PC-9 (cell line): ENCODE measurements at regions not wholly inside any gene's neighbourhood (a gene's known extent, or its start where the extent isn't known, plus 50 kb on each side); places are given as distances from the start of the nearest gene placed in this dataset.

Experiments
- BruUV-seq: library from RNA; stranded (reverse); fragments of 400-500 nt; replicated peaks from 2 replicates; lab custom pipeline; 2021; lab: Mats Ljungman, UMichigan
- CTCF ChIA-PET: fragments of 300-600 bp; sonication (Branson Sonifier 250); formaldehyde crosslinking; loops from one replicate; lab custom pipeline; 2022; ENCODE audit warnings: antibody characterized with exemption; lab: Charles Lee
- POLR2A ChIA-PET: fragments of 300-600 bp; sonication (Branson Sonifier 250); formaldehyde crosslinking; loops from one replicate; lab custom pipeline; 2022; ENCODE audit warnings: antibody characterized with exemption; ENCODE audit not compliant: unreplicated experiment; lab: Charles Lee
- DNase-seq, 2 experiments: peaks; one replicate each; pipeline versions ENCODE4 v3.0.0 to v3.0.0-alpha.2; 2015 to 2022; ENCODE audit warnings: mixed read lengths in 1 of 2
- H2AFZ ChIP-seq: fragments of 200-600 bp; sonication (generic); 2 replicates; pipeline ENCODE4 v1.8.1; 2017; ENCODE audit warnings: antibody characterized with exemption
- H3F3A ChIP-seq: fragments of 200-600 bp; sonication (generic); 2 replicates; pipeline ENCODE4 v1.8.1; 2017; ENCODE audit warnings: antibody characterized with exemption, mild to moderate bottlenecking, low read depth; ENCODE audit not compliant: insufficient read depth
- H3K27ac ChIP-seq: fragments of 200-600 bp; sonication (generic); 2 replicates; pipeline ENCODE4 v1.6.1; 2016; ENCODE audit warnings: mixed run types
- H3K27me3 ChIP-seq: fragments of 200-600 bp; sonication (generic); 2 replicates; pipeline ENCODE4 v1.6.1; 2016; ENCODE audit warnings: low read depth, mixed run types; ENCODE audit not compliant: insufficient read depth
- H3K36me3 ChIP-seq: fragments of 200-600 bp; sonication (generic); 2 replicates; pipeline ENCODE4 v1.6.1; 2016; ENCODE audit warnings: low read depth, mixed run types
- H3K4me1 ChIP-seq: fragments of 200-600 bp; sonication (generic); replicated peaks from 2 replicates; pipeline ENCODE4 v1.6.1; 2016; ENCODE audit warnings: mixed run types; ENCODE audit not compliant: insufficient read depth
- H3K4me2 ChIP-seq: fragments of 200-600 bp; sonication (generic); 2 replicates; pipeline ENCODE4 v1.6.1; 2017; ENCODE audit warnings: mixed run types
- H3K4me3 ChIP-seq: fragments of 200-600 bp; sonication (generic); 2 replicates; pipeline ENCODE4 v1.6.1; 2016; ENCODE audit warnings: mixed run types
- H3K79me2 ChIP-seq: fragments of 200-600 bp; sonication (generic); 2 replicates; pipeline ENCODE4 v1.6.1; 2017; ENCODE audit warnings: low read depth, mixed run types
- H3K9me2 ChIP-seq: fragments of 200-600 bp; sonication (generic); 2 replicates; pipeline ENCODE4 v1.8.1; 2017; ENCODE audit warnings: mild to moderate bottlenecking; ENCODE audit not compliant: insufficient read depth
- H3K9me3 ChIP-seq: fragments of 200-600 bp; sonication (generic); 2 replicates; pipeline ENCODE4 v1.8.1; 2016; ENCODE audit warnings: low read depth; ENCODE audit not compliant: insufficient read depth
- H4K20me1 ChIP-seq: fragments of 200-600 bp; sonication (generic); 2 replicates; pipeline ENCODE4 v1.8.1; 2017; ENCODE audit not compliant: insufficient read depth
- EZH2 ChIP-seq: fragments of 200-600 bp; sonication (generic); IDR thresholded peaks from 2 replicates; pipeline ENCODE4 v1.8.0; 2017; ENCODE audit warnings: antibody characterized with exemption, low read depth
- intact Hi-C: fragments of 100-400 bp; cut with micrococcal nuclease; formaldehyde crosslinking; loops from one replicate; pipeline ENCODE4 v1.10.0; 2022; ENCODE audit not compliant: unreplicated experiment
- TF ChIP-seq, protein P1 (sequence below): fragments of 200-600 bp; sonication (generic); conservative IDR thresholded peaks from 2 replicates; pipeline ENCODE4 v1.6.1; 2017; ENCODE audit warnings: mixed run types, antibody characterized with exemption, mild to moderate bottlenecking, moderate library complexity

DNA sequence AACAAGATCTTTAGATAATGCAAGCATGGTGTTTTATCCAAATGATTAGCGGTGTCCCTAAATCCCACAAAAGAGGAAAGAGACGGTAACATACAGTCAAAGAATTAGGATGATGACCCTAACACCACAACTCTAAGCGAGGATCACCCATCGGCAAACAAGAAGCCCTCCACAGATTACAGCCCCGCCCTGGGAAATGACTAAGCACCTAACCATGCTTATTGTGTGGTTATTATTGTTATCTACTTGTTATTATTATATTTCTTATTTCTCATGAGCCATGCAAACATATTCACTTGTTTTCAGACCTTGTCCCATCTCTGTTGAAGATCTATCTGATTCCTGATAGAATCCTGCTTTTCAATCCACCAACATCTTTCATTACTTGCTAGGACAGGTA lies 651.3 kb downstream of the NYAP2 start:
- POLR2A ChIA-PET, result no interaction called here
- H3K9me2 ChIP-seq, result no peaks in the 10 kb centered on the region
- no TSS peak for BruUV-seq
- no peaks in the 10 kb centered on the region for H3K27me3 ChIP-seq
- no peaks in the 10 kb centered on the region for H3K79me2 ChIP-seq
- no peaks in the 10 kb centered on the region for H3K36me3 ChIP-seq
- TF ChIP-seq, protein P1, sequence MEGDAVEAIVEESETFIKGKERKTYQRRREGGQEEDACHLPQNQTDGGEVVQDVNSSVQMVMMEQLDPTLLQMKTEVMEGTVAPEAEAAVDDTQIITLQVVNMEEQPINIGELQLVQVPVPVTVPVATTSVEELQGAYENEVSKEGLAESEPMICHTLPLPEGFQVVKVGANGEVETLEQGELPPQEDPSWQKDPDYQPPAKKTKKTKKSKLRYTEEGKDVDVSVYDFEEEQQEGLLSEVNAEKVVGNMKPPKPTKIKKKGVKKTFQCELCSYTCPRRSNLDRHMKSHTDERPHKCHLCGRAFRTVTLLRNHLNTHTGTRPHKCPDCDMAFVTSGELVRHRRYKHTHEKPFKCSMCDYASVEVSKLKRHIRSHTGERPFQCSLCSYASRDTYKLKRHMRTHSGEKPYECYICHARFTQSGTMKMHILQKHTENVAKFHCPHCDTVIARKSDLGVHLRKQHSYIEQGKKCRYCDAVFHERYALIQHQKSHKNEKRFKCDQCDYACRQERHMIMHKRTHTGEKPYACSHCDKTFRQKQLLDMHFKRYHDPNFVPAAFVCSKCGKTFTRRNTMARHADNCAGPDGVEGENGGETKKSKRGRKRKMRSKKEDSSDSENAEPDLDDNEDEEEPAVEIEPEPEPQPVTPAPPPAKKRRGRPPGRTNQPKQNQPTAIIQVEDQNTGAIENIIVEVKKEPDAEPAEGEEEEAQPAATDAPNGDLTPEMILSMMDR, result no peak
- TF ChIP-seq EZH2, result no peak
- H4K20me1 ChIP-seq, result no peaks in the 10 kb centered on the region
- H3K27ac ChIP-seq, result no peak overlapping the region
- DNase-seq, result no peak
- H3K9me3 ChIP-seq, result peaks cover 10% of the 10 kb centered on the region; the same call in 1 of the 2 replicates
- no peak overlapping the region for H3K4me3 ChIP-seq
- CTCF ChIA-PET, result no interaction called here
- 0 out of 2 replicates have a peak, but pooled peaks cover 4% of the 10 kb centered on the region for H3F3A ChIP-seq
- H2AFZ ChIP-seq, result no peak overlapping the region
- H3K4me1 ChIP-seq, result peaks cover 16% of the 10 kb centered on the region
- intact Hi-C loops, result no loop called here
- no peak overlapping the region for H3K4me2 ChIP-seq

DNA sequence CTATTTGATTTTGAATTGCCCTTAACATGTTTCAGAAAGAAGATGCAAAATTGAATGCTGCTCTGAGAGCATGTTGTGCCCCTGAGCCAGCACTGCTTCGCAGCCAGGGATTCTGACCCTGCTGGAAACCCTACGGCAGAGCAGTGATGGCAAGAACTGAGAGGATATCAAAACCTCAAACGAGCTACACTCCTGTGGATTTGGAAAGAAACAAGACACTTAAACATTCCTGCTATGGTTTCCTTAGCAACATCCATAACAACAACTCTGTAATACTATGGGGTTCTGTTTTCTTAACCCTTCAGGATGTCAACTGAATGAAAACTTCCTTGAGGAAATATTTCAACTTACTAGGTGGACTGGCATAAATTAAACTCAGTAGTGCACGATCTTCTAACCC lies 649.1 kb downstream of the NYAP2 start:
- Histone ChIP-seq H3F3A (0 out of 2 replicates have a peak, but pooled peaks cover 4% of the 10 kb centered on the region), H3K36me3 (no peaks in the 10 kb centered on the region), H3K79me2 (no peaks in the 10 kb centered on the region), H3K9me3 (peaks cover 10% of the 10 kb centered on the region; the same call in 1 of the 2 replicates), H2AFZ (peak overlapping the region; percentile 75), H3K27ac (peak overlapping the region; percentile 51), H3K4me1 (peaks cover 16% of the 10 kb centered on the region), H3K27me3 (no peaks in the 10 kb centered on the region), H3K4me3 (peak overlapping the region; percentile 28; the same call in 1 of the 2 replicates), H4K20me1 (no peaks in the 10 kb centered on the region), H3K4me2 (peak overlapping the region; percentile 53), H3K9me2 (no peaks in the 10 kb centered on the region)
- no TSS peak for BruUV-seq
- intact Hi-C loops, result no loop called here
- POLR2A ChIA-PET, result no interaction called here
- CTCF ChIA-PET, result interaction anchor here (0.7 kb wide), 1 partner anchor 822 kb away, joined by 3 read pairs; no protein-coding TSS in a partner anchor
- TF ChIP-seq, protein P1, result no peak
- TF ChIP-seq EZH2, result no peak
- peak; percentile 20 to 90 for DNase-seq

DNA sequence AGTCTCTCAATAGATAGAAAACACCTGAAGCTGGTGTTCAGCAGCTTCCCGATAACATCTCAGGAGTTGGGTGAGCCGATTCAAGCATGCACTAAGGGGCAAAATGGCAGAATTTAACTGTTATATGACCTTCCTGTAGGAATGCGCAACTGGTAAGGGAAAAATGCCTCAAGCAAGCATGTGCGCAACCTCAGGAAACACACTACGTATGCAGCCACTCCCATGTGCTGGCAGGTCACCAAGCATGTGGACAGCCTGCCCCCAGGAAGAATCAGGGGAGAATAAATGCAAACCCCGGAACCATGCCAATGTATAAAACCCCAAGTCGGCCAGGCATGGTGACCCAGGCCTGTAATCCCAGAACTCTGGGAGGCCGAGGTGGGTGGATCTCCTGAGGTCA lies 645.6 kb downstream of the NYAP2 start:
- Histone ChIP-seq H3K4me1 (peaks cover 16% of the 10 kb centered on the region), H3K4me3 (no peak overlapping the region), H4K20me1 (no peaks in the 10 kb centered on the region), H3K4me2 (no peak overlapping the region), H2AFZ (no peak overlapping the region), H3F3A (0 out of 2 replicates have a peak, but pooled peaks cover 4% of the 10 kb centered on the region), H3K27me3 (no peaks in the 10 kb centered on the region), H3K9me3 (0 out of 2 replicates have a peak, but pooled peaks cover 2% of the 10 kb centered on the region), H3K79me2 (no peaks in the 10 kb centered on the region), H3K36me3 (no peaks in the 10 kb centered on the region), H3K9me2 (no peaks in the 10 kb centered on the region), H3K27ac (no peak overlapping the region)
- no peak for DNase-seq
- BruUV-seq, result no TSS peak
- intact Hi-C loops, result no loop called here
- POLR2A ChIA-PET, result no interaction called here
- CTCF ChIA-PET, result no interaction called here
- TF ChIP-seq, protein P1, result no peak
- TF ChIP-seq EZH2, result no peak
